ENCODE measurements at regions not wholly inside any gene's neighbourhood (a gene's known extent, or its start where the extent isn't known, plus 50 kb on each side); places are given as distances from the start of the nearest gene placed in this dataset.

GRCh38 chr5:106730506-106730905, 940.2 kb downstream of the EFNA5 start:
- no peak overlapping the region for H2BK12ac ChIP-seq (ENCODE audit: insufficient read length, low read depth, low read length)
- no peak overlapping the region for H2BK5ac ChIP-seq (ENCODE audit: insufficient read length, low read length)
- H3K79me2 ChIP-seq (ENCODE audit: insufficient read depth, low read length): no peaks in the 10 kb centered on the region
- no peak for TF ChIP-seq CTCF (conservative IDR thresholded peaks at IDR 0.05)
- no peaks in the 10 kb centered on the region for H3K9me3 ChIP-seq (ENCODE audit: control insufficient read depth, low read depth, low read length)
- no peaks in the 10 kb centered on the region for H3K27me3 Mint-ChIP-seq (ENCODE audit: low read depth)
- no peak overlapping the region for H3K4me3 Mint-ChIP-seq
- H2BK120ac ChIP-seq (ENCODE audit: low read depth, low read length, poor library complexity, severe bottlenecking): no peak overlapping the region
- H3K9ac ChIP-seq (ENCODE audit: extremely low read depth, insufficient read length, low read length): no peak overlapping the region
- no CpG with 5 or more reads among the region's 3 CpGs for WGBS (ENCODE audit: extremely low coverage, insufficient read length, low lambda C conversion rate)
- peaks cover 0 to 4% of the 10 kb centered on the region in 2 experiments; a peak in 1 of 4 replicates for H3K4me1 Mint-ChIP-seq
- H3K9me3 Mint-ChIP-seq: peaks cover 40 to 42% of the 10 kb centered on the region in 2 experiments
- H3K36me3 Mint-ChIP-seq (ENCODE audit: insufficient read depth in 1 of 3, low read depth in 3 of 3): peaks cover 17 to 38% (median 22%) of the 10 kb centered on the region in 3 experiments
- H3K4me1 ChIP-seq (ENCODE audit: insufficient read depth, low read length): no peaks in the 10 kb centered on the region
- H4K20me1 ChIP-seq (ENCODE audit: control insufficient read depth, insufficient read depth, insufficient read length): no peaks in the 10 kb centered on the region
- H3K23me2 ChIP-seq (ENCODE audit: insufficient read length, low read depth, low read length, poor library complexity, severe bottlenecking): no peaks in the 10 kb centered on the region
- H3K4ac ChIP-seq (ENCODE audit: low read depth, low read length): no peak overlapping the region
- H3T11ph ChIP-seq (ENCODE audit: low read length): no peak overlapping the region
- no peak overlapping the region for H4K5ac ChIP-seq (ENCODE audit: insufficient read length, low read depth, low read length)
- no peak overlapping the region for H4K91ac ChIP-seq (ENCODE audit: insufficient read length, low read depth, low read length)
- no peaks in the 10 kb centered on the region for H3K27me3 ChIP-seq (ENCODE audit: insufficient read depth, low read length)
- H3K14ac ChIP-seq (ENCODE audit: insufficient read depth, low read length): no peak overlapping the region
- H4K8ac ChIP-seq (replicated peaks; ENCODE audit: insufficient read length, low read depth, low read length): no peak overlapping the region
- no peak overlapping the region for H3K23ac ChIP-seq (ENCODE audit: insufficient read length, low read depth, low read length)
- H3K27ac Mint-ChIP-seq: no peak overlapping the region
- no peak overlapping the region for H2BK15ac ChIP-seq (ENCODE audit: low read depth, low read length)
- H3K4me2 ChIP-seq (ENCODE audit: insufficient read depth, insufficient read length, low read length): no peak overlapping the region
- no peak overlapping the region for H3K56ac ChIP-seq (ENCODE audit: insufficient read length, low read depth, low read length)
- H3K18ac ChIP-seq (ENCODE audit: insufficient read length, low read depth, low read length): no peak overlapping the region
- H3K27ac ChIP-seq (ENCODE audit: insufficient read length, low read depth, low read length): no peak overlapping the region
- H3K79me1 ChIP-seq (ENCODE audit: insufficient read depth, low read depth, low read length, poor library complexity, severe bottlenecking): no peaks in the 10 kb centered on the region
- H2BK20ac ChIP-seq (ENCODE audit: low read depth, low read length, poor library complexity, severe bottlenecking): no peak overlapping the region
- H2AK5ac ChIP-seq (ENCODE audit: insufficient read length, low read length): no peak overlapping the region
- no peak overlapping the region for H2AFZ ChIP-seq (ENCODE audit: low read length)
- no peak for DNase-seq
